Vagina (tissue), 2 donors: ENCODE measurements at regions not wholly inside any gene's neighbourhood (a gene's known extent, or its start where the extent isn't known, plus 50 kb on each side); places are given as distances from the start of the nearest gene placed in this dataset.

ENCODE experiments used
- CTCF ChIP-seq, 3 experiments: fragments of 450-650 bp in 2 of 3; fragments of 200-600 bp in 1 of 3; sonication (generic) in 1 of 3; IDR thresholded peaks; one replicate each; pipeline ENCODE4 v1.5.1; 2017 to 2019; ENCODE audit warnings: antibody characterized with exemption in 3 of 3, mild to moderate bottlenecking in 2 of 3, moderate library complexity in 2 of 3
- POLR2A ChIP-seq, 2 donors: fragments of 450-650 bp; IDR thresholded peaks; one replicate each; pipeline ENCODE4 v1.6.1; 2017; ENCODE audit warnings: antibody characterized with exemption in 2 of 2, mild to moderate bottlenecking in 2 of 2, moderate library complexity in 2 of 2

- no peak for TF ChIP-seq CTCF (IDR thresholded peaks at IDR 0.05)
- TF ChIP-seq POLR2A (IDR thresholded peaks at IDR 0.05) = no peak
These were observed 174.2 kb downstream of the IRF8 start for GRCh38 chr16:86073103-86073625.
